ENCODE measurements at regions not wholly inside any gene's neighbourhood (a gene's known extent, or its start where the extent isn't known, plus 50 kb on each side); places are given as distances from the start of the nearest gene placed in this dataset.
"Not testable (repeated sequence)": the region's sequence is repeated elsewhere in the genome, so short reads cannot be mapped to it uniquely, and the experiment has no call there.

DNA sequence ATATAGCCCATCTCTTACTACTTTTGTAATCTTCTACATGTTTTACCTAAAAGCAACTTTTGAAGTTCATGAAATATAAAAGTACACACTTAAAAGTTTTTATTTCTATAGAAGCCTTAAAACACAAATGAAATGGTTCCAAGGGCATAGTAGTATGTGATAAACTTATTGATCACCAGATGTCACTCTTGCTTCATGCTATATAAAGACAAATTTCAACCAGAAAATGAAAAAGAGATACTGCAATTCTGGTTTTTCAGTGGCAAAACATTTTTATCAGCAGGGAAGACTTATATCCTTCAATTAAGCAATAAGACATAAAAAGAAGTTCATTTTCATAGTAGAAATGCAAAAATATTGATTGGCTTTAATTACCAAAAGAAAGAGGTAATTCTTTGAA lies 69.4 kb upstream of the FBXL17 start:
- no peak for DNase-seq (ENCODE audit: low spot score)

- not testable (repeated sequence) for DNase-seq (ENCODE audit: low spot score)
These were observed 62.2 kb upstream of the FBXL17 start for GRCh38 chr5:108444130-108444529.

DNA sequence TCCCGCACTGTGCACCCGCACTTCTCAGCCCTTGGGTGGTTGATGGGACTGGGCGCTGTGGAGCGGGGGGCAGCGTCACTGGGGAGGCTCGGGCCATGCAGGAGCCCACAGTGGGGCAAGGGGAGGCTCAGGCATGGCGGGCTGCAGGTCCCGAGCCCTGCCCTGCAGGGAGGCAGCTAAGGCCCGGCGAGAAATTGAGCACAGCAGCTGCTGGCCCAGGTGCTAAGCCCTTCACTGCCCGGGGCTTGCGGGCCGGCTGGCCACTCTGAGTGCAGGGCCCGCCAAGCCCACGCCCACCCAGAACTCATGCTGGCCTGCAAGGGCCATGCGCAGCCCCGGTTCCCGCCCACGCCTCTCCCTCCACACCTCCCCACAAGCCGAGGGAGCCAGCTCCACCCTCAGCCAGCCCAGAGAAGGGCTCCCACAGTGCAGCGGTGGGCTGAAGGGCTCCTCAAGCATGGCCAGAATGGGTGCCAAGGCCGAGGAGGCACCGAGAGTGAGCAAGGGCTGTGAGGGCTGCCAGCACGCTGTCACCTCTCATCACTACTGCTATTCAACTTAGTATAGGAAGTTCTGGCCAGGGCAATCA lies 60.3 kb upstream of the FBXL17 start:
- DNase-seq (ENCODE audit: low spot score): not testable (repeated sequence)

DNA sequence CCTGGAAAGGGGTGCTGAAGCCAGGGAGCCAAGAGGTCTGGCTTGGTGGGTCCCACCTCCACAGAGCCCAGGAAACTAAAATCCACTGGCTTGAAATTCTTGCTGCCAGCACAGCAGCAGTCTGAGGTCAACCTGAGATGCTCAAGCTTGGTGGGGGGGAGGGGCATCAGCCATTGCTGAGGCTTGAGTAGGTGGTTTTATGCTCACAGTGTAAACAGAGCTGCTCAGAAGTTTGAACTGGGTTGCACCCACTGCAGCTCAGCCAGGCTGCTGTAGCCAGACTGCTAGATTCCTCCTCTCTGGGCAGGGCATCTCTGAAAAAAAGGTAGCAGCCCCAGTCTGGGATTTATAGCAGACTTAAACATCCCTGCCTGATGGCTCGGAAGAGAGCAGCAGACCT lies 55.5 kb upstream of the FBXL17 start:
- DNase-seq (ENCODE audit: low spot score): no peak

GRCh38 chr5:108436696-108437095 lies 54.8 kb upstream of the FBXL17 start:
- no peak for DNase-seq (ENCODE audit: low spot score)

GRCh38 chr5:108433600-108433999 lies 51.7 kb upstream of the FBXL17 start:
- DNase-seq (ENCODE audit: low spot score): no peak

GRCh38 chr5:108432024-108432423 lies 50.1 kb upstream of the FBXL17 start:
- DNase-seq (ENCODE audit: low spot score): no peak

All from globus pallidus (tissue), 1 donor.